NCI-H2196 treated with DMSO at 0.1 percent for 48 hours (cell line): ENCODE measurements at regions not wholly inside any gene's neighbourhood (a gene's known extent, or its start where the extent isn't known, plus 50 kb on each side); places are given as distances from the start of the nearest gene placed in this dataset.

Experiments
- DNase-seq: peaks from one replicate; lab custom pipeline; 2025; ENCODE audit not compliant: unreplicated experiment; lab: John Stamatoyannopoulos, UW

DNA sequence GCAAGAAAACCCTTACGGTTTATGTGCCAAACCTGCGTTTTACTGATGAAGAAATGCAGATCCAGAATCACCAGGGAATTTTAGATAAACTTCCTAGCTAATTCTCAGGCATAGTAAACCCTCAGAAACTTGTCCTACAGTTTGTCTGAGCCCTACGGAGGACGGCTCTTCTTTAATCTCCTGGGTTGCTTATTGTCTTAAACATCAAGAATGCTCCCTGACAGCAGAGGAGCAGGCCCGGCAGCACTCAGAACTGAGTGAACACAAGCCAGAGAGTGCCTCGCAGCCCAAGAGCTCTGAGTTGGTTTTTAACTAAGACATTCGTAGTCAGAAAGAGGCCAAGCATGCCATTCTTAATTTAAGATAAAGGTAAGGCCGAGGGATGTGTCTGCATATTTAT lies 114.7 kb upstream of the ERCC6L2 start:
- DNase-seq = no peak

DNA sequence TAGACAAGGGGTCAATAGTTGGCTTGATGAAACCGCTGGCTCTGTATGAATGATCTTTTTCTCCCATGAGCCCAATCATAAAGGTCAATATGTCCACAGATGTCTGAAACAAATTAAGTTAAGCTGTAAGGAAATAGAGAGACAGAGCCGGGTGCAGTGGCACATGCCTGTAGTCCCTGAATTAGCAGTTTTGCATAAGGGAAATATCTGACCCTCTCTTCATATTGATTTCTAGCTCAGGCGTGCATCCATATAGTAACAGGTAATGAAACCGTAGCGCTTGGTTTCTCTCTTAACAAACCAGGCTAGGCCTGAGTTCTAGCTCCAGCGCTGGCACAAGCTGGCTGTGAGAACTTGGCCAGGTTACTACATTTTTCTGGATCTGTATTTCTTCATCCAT lies 118.1 kb upstream of the ERCC6L2 start:
- DNase-seq = no peak

DNA sequence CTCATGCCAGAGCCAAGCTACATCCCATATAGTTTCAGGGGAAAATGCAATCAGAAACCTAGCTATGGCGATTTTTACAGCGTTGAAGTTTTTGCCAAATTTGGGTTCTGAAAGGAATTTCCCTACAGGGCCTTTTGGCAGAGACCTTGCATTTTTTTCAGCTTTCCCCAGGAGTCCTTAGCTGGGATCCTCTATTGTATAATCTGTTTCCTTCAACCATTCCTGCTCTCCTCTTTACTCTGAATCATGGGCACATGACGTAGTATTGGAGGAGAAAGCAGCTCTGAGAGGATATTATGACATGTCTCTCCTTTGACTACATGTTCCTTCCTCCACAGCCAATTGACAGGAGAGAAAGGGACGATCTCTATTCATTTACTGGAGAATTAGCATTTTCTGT lies 118.5 kb upstream of the ERCC6L2 start:
- DNase-seq = no peak

DNA sequence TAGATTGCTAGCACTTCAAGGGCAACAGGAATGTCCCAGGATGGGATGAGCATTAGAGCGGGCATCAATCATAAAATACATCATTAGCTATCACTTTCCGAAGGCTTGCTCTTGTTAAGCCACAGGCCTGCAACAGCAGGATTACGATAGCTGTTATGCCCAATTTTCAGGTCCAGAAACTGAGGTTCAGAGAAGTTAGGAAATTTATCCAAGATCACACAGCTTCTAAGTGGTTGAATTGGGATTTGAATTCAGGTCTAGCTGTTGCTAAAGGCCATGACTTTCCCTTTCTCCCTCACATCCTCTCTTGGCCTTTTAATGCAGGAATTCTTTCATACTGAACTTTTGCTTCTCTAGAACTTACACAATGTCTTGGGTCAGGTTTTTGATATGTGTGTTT lies 119.4 kb upstream of the ERCC6L2 start:
- no peak for DNase-seq

DNA sequence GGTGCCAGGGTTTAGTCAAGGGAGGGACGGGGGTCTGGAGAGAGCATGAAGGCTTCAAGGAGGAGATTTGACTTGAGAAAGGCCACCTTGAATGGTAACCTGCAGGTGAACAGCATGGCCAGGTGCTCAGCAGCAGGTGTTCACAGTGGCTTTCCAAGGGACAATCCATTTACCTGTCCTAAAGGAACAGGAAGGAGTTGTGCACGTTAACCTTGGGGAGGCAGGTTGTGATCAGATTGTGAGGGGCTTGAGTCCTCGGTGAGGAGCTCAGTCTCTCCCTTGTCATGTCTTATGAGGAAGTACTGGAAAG lies 120.1 kb upstream of the ERCC6L2 start:
- no peak for DNase-seq

DNA sequence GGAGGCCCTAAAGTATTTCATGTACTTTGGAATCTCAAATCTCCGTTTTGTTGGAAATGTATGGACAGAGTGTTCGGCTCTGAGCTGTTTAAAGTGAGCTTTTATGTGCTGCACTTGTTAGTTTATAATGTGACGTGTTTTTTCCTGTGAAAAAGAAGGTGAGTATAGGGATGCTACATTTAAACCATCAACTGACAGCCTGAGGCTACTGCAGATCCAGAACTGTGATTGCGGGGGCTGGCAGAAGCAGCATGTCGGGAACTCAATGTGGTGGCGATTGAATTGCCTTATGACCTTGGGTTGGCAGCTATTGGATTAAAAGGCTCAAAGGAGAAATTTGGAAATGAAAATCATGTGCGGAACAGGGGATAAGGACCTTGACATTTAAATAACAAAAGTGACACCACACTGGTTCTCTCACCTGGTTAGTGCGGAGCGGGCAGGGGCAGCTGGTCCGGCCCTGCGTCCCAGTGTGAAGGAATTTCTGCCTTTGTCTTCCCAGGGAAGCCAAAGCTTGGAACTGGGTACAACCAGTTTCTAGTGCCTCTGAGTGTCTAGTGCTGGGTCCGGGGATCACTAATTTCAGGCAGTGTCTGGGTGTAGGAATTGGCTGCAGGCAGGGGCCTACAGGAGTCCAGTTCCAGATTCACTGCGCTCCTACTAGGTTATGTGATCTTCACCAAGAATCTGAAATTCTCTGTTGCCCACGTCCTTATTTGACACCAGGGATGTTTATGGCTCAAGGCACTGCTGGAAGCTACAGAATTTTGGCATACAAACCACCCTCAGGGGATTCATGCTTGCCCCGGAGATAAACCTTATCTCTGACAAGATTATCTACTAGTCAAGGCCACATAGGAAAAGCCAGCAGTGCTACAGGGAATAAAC lies 120.7 kb upstream of the ERCC6L2 start:
- DNase-seq = no peak

DNA sequence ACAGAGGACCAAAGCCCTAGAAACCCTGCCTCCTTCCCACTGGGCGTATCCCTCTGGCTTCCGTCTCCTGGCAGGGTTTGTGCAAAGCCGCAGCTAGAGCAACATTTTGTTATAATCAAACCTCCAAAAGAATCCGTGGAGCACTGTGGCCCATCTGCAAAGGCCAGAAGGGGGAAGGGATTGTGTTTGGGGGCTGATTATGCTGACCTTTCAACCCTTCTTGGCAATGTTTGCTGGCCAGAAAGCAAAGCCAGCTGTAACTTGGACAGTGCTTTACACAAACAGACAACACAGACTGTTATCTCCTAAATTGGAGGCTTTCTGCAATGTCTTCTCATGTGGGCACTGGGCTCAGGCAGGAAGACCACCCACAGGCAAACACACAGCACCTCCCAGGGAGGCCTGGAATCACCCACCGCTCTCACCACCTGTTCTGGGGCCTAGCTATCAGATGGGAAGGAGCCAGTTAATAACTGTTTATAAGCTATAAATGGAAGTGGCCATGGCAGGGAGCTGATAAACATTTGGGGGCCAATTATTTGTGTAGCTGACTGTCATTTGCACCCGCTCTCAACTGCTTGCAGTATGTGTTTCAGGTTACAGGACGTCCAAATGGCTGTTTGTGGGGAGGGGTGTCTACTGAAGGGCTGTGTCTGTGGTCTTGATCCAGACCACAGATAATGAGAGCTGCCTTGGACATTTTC lies 121.6 kb upstream of the ERCC6L2 start:
- no peak for DNase-seq

DNA sequence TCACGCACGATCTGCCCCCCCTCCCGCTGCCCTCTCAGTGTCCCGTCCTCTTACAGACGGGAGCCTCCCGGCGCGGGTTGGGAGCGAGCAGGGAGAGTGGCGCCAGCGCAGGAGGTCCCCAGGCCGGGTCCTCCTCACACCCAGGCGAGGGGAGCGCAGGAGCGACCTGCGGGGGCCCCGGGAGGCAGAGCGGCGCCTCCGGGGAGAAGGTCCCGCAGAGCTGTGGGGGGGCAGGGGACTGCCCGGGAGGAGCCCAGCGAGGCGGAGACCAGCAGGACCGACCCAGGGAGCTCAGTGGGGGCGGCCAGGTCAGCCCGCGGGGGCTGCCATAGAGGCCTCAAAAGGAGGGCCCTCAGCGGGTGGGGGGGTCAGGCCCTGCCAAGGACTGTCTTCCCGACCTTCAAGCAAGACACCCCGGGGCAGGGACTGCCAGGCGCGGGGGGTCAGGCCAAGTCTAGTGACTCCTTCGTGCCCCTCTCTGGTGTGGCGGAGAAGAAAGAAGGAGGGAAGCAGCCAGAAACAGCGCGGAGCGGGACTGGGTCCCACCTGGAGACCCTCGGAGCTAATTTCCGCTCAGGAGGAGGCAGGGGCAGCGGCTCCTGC lies 123.3 kb upstream of the ERCC6L2 start:
- no peak for DNase-seq

DNA sequence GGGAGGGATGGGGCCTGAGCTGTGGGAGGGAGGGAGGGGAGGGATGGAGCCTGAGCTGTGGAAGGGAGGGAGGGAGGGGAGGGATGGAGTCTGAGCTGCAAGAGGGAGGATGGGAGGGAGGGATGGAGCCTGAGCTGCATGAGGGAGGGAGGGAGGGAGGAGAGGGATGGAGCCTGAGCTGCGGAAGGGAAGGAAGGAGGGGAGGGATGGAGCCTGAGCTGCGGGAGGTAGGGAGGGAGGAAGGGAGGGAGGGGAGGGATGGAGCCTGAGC lies 124.0 kb upstream of the ERCC6L2 start:
- no peak for DNase-seq

DNA sequence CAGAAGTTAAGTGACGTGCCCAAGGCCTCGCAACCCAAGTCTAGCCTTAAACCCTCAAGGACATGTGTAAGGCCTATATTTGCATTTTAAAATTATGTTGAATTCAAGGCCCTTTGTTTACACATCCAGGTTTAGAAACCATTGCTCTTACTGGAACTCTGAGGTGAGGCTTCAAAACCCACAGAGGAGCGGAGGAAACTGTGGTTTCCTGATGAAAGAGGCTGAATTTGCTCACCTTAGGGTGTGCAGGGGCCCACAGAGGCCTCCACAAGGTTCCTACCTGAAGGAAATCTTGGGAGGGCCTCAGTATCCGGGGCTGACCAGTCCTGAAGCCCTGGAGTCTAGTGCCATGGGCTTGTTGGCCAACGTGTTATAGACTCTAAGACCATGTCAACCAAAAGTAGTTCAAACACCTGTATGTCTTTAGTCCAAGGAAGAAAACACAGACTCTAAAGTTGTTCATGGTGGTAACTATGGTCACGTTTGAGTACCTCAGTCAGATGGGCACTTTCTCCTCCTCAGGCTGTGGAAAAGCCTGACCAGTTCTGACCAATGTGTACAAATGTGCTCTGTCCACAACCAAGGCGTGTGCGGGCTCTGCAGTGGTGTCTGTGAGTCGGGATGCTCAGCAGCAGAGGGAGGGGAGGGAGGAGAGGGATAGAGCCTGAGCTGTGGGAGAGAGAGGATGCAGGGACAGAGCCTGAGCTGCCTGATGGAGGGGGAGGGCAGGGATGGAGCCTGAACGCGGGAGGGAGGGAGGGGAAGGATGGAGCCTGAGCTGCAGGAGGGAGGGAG lies 124.6 kb upstream of the ERCC6L2 start:
- DNase-seq = no peak

DNA sequence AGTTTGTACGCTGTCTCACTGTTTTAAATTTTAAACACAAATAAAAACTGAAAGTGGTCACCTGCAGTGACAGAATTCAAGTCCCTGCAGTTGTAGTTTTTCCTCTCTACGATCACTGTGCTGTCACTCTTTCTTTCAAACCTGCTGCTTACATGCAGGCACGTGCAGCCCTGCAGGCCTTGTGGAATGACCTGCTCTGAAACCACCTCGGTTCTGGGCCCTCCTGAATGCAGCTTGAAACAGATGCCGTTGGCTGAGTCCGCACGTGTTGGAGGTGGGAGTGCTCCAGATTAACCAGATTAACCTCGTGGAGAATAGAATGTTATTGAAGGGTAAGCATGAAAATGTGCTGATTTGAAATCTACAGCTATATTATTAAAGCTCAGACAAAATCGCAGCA lies 126.0 kb upstream of the ERCC6L2 start:
- DNase-seq = no peak

DNA sequence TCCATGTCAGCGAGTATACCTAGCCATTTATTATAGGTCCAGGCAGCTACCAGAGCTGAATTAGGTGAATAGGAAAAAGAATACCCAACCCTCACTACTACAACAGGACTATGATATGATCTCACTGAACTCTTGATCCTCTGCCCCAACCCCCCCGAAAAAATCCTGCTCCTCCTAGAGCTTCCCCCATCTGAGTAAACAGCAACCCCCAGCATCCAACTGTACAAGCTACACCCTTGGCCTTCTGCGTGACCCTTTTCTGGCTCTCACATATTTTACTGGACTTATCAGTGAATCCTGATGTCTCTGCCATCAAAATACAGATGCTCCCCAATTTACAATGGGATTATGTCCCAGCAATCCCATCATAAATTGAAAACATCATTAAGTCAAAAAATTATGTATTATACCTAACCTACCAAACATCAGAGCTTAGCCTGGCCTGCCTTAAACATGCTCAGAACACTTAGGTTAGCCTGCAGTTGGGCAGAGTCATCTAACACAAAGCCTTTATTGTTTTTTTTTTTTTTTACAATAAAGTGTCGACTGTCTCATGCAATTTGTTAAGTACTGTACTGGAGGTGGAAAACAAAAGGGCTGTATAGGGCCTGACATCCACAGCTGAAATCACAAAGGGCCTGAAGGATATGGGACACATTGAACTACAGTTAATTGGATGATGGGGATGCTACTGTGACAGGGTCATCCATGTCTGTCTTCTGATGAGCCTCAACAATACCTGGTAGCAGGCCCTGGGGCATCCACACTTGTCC lies 128.9 kb upstream of the ERCC6L2 start:
- DNase-seq = no peak

DNA sequence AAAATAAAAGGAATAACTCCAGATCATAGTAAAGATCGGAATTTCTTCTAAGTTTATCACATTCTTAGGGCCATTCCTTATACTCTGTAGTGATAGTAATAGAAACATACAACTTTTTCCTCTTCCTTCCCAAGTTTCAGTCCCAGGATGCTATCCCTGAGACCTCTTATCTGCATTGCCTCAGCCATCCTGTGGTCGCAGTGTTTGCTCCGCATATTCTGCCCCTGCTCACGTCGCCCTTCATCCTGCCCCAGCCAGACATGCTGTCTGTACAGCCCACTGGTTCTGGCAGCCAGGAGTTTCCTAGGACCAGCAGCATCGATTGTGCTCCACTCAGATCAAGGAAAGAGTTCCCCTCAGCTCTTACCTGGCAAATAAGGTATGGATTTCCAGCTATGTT lies 132.7 kb upstream of the ERCC6L2 start:
- DNase-seq = no peak

DNA sequence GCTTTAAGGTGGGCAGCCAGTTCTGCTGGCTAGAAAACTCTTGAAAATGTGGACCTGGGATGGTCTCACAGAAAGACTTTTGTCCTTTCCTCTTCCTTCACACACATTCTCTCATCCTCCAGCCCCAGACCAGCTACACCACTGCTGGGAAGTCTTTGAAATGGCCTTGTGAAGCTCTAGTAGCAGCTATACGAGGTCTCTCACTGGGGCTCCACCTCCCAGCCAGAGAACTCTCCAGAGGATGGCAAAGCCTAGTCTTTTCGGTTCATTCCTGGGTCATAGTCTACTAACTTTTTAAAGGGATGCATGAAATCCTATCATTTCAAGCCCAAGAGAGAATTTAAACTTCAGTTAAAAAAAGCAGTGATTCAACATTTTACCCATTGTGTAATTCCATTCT lies 133.9 kb upstream of the ERCC6L2 start:
- no peak for DNase-seq

DNA sequence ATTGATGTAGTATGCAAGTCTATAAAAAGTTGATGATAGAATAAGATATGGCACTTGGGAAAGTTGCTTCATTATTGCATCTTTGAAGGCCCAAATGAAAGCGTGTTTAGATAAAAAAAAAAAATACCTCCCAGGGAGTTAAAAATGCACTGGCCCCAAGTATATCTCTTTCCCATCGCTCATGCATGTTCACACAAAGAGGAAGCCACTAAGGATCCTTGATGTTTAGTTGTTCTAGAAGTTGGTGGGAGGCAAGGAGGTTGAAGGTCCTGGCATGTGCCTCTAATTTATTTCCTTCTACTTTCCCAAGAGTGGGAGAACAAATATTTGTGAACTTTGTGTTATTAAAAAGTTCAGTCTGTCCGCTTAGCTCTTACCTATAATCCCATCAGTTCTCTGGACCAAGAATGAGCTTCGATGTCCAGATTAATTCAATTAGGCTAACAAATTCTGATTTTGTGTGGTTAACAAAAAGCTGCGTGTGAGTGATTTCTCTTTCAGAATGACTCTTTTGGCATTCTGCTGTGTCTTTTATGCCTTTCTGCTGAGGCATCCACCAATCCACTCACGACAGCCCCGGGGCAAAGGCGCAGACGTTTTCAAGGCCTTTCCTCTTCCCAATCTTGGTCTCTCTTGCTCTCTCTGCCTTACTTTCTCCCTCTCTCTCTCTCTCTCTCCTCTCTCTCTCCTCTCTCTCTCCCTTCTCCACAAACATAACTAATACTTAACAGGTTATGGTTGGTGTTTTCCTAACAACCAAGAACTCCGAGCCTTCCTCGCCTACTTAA lies 135.1 kb upstream of the ERCC6L2 start:
- DNase-seq = no peak

DNA sequence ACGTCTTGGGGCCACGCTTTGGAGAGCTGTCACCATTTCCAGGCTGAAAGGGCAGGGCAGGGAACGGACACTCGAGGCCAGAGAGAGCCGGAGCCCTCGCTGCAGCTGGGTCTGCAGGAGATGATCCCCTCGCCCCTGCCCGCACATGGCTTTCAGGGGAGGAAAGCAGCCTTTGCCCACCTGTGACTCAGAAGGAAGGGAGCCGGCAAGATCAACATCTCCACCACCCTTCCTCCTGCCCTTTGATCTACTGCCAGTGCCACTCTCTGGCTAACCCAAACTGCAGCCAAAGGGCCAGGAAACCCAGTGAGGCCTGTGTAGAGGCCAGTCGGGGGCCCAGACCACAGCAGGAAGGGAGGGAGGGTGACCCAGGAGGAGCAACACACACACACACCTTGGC lies 137.1 kb upstream of the ERCC6L2 start:
- DNase-seq = no peak

DNA sequence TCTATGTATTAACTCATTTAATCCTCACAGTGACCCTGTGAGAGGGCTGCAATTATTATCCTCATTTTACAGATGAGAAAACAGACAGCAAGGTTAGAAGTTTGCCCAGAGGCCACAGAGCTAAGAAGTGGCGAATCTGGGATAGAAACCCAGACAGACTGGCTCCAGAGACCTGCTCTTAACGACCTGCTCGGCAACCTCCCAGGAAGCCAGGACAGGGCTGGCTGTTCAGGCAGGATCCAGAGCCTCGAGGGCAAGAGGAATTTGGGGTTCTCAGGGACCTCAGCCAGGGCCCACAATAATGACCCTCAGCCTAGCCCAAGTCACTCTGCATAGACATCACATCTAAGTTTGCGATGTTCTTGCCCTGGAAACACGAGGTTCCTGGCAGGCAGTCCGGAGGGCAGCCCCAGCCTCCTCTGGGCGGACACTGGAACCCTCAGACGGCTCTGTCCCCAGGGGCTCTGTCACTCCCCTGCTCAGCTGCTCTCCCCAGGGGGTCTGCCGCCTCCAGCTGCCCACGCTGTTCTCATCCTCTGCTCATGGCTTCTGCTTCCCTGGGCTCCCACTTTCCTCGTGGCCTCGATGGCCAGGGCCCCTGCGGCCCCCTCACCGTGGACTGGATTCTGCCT lies 138.5 kb upstream of the ERCC6L2 start:
- no peak for DNase-seq

DNA sequence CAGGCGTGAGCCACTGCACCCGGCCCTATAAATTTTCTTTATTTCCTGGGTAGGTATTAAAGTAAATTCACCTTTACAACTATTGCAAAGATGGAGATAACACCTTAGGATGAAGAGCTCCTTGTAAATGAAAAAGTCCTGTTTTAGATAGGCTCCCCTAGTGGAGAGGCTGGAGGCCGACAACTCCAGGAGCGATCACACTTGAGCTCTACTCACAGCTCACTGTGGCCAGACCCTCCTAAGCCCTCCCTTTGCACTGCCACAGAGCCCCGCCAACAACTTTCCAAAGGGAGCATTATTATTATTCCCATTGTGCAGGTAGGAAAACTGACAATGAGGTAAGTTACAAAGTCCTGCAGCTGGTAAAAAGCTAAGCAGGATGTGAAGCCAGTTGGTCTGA lies 139.1 kb upstream of the ERCC6L2 start:
- DNase-seq = no peak

DNA sequence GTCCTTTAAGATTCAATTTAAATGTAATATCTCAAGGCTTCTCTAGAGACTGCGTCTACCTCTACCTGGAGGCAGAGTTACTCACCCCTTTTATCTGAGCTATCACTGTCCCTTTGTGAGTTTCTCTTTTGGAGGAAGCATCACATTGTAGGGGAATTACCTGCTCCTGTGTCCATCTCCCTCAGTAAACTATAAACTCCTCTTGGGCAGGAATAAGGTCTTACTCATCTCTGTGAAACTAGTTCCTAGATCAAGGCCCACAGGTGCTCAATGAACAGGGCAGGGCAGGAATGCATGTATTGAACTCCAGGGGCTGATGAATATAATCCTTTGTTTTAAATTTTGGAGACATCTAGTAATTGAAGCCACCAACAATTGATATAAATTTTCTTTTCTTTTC lies 139.8 kb upstream of the ERCC6L2 start:
- no peak for DNase-seq
